Mesenchymal stem cell (in vitro differentiated cells and primary cell): ENCODE measurements at regions not wholly inside any gene's neighbourhood (a gene's known extent, or its start where the extent isn't known, plus 50 kb on each side); places are given as distances from the start of the nearest gene placed in this dataset.

ENCODE experiments used
- DNase-seq: peaks from one replicate; pipeline ENCODE4 v3.0.0-alpha.2; 2013
- H2AFZ ChIP-seq: one replicate; pipeline ENCODE4 v1.6.1; 2013; ENCODE audit warnings: low read depth, mild to moderate bottlenecking, control low read depth, inconsistent platforms, low read length, moderate library complexity
- H2AK5ac ChIP-seq: 2 replicates; pipeline ENCODE4 v1.6.1; 2013; ENCODE audit warnings: low read length, moderate library complexity, mild to moderate bottlenecking, inconsistent platforms; ENCODE audit not compliant: severe bottlenecking
- H2BK120ac ChIP-seq: one replicate; pipeline ENCODE4 v1.6.1; 2013; ENCODE audit warnings: low read depth, mild to moderate bottlenecking, inconsistent platforms, low read length, moderate library complexity
- H2BK12ac ChIP-seq, 2 experiments: one replicate each; pipeline ENCODE4 v1.6.1; 2013; ENCODE audit warnings: inconsistent platforms in 2 of 2, low read length in 2 of 2, mild to moderate bottlenecking in 2 of 2, moderate library complexity in 2 of 2, control low read depth in 1 of 2
- H2BK15ac ChIP-seq: one replicate; pipeline ENCODE4 v1.6.1; 2013; ENCODE audit warnings: mild to moderate bottlenecking, low read depth, inconsistent platforms; ENCODE audit not compliant: poor library complexity, severe bottlenecking
- H2BK5ac ChIP-seq: 2 replicates; pipeline ENCODE4 v1.6.1; 2013; ENCODE audit warnings: low read depth, mild to moderate bottlenecking, low read length, control low read depth, inconsistent platforms; ENCODE audit not compliant: poor library complexity, severe bottlenecking
- H3K14ac ChIP-seq, 2 experiments: one replicate each; pipeline ENCODE4 v1.6.1; 2013; ENCODE audit warnings: inconsistent platforms in 2 of 2, low read length in 2 of 2, control low read depth in 1 of 2, mild to moderate bottlenecking in 1 of 2, moderate library complexity in 1 of 2
- H3K18ac ChIP-seq, 2 experiments: one replicate each; pipeline ENCODE4 v1.6.1; 2013; ENCODE audit warnings: inconsistent platforms in 2 of 2, low read length in 2 of 2, control low read depth in 1 of 2, low read depth in 1 of 2, mild to moderate bottlenecking in 1 of 2
- H3K23ac ChIP-seq, 2 experiments: one replicate each; pipeline ENCODE4 v1.6.1; 2013; ENCODE audit warnings: inconsistent platforms in 2 of 2, low read length in 2 of 2, mild to moderate bottlenecking in 2 of 2, moderate library complexity in 2 of 2, control low read depth in 1 of 2
- H3K27ac ChIP-seq: 2 replicates; pipeline ENCODE4 v1.5.1; 2013; ENCODE audit warnings: mild to moderate bottlenecking, moderate library complexity, low read length, control low read depth, inconsistent platforms; ENCODE audit not compliant: poor library complexity, severe bottlenecking
- H3K27me3 ChIP-seq, 2 experiments: 2 replicates each; pipeline versions ENCODE4 v1.6.1 to v1.7.0; 2013; ENCODE audit warnings: low read length in 2 of 2, mild to moderate bottlenecking in 2 of 2, moderate library complexity in 2 of 2, control low read depth in 1 of 2, inconsistent platforms in 1 of 2; ENCODE audit not compliant: control insufficient read depth in 1 of 2, insufficient read depth in 1 of 2
- H3K36me3 ChIP-seq, 2 experiments: 2 replicates each; pipeline versions ENCODE4 v1.6.1 to v1.7.0; 2013; ENCODE audit warnings: low read length in 2 of 2, control low read depth in 1 of 2, inconsistent platforms in 1 of 2, low read depth in 1 of 2, mild to moderate bottlenecking in 1 of 2; ENCODE audit not compliant: insufficient read depth in 2 of 2, control insufficient read depth in 1 of 2
- H3K4ac ChIP-seq, 2 experiments: one replicate each; pipeline ENCODE4 v1.6.1; 2013; ENCODE audit warnings: inconsistent platforms in 2 of 2, low read length in 2 of 2, mild to moderate bottlenecking in 2 of 2, moderate library complexity in 2 of 2, control low read depth in 1 of 2, low read depth in 1 of 2
- H3K4me1 ChIP-seq: 2 replicates; pipeline ENCODE4 v1.6.1; 2013; ENCODE audit warnings: low read depth, low read length, control low read depth; ENCODE audit not compliant: control insufficient read depth, insufficient read depth
- H3K4me2 ChIP-seq: 2 replicates; pipeline ENCODE4 v1.6.1; 2013; ENCODE audit warnings: low read length, mild to moderate bottlenecking, inconsistent platforms; ENCODE audit not compliant: poor library complexity, severe bottlenecking
- H3K4me3 ChIP-seq, 2 experiments: 2 replicates each; pipeline versions ENCODE4 v1.5.1 to v1.7.0; 2013; ENCODE audit warnings: low read length in 2 of 2, mild to moderate bottlenecking in 2 of 2, control low read depth in 1 of 2, low read depth in 1 of 2; ENCODE audit not compliant: insufficient read depth in 1 of 2
- H3K79me1 ChIP-seq: replicated peaks from 2 replicates; pipeline ENCODE4 v1.6.1; 2013; ENCODE audit warnings: mild to moderate bottlenecking, control low read depth, low read length, inconsistent platforms; ENCODE audit not compliant: poor library complexity, severe bottlenecking
- H3K9ac ChIP-seq: 2 replicates; pipeline ENCODE4 v1.7.0; 2013; ENCODE audit warnings: mild to moderate bottlenecking, low read length, moderate library complexity
- H3K9me3 ChIP-seq: 2 replicates; pipeline ENCODE4 v1.7.0; 2013; ENCODE audit warnings: mild to moderate bottlenecking, low read length; ENCODE audit not compliant: control insufficient read depth
- H4K8ac ChIP-seq: one replicate; pipeline ENCODE4 v1.6.1; 2013; ENCODE audit warnings: inconsistent platforms, mild to moderate bottlenecking, low read length, moderate library complexity
- H4K91ac ChIP-seq: one replicate; pipeline ENCODE4 v1.6.1; 2013; ENCODE audit warnings: mild to moderate bottlenecking, low read length, inconsistent platforms
- WGBS: methylation state at CpG from one replicate; pipeline ENCODE4 v1.1.7; 2013; ENCODE audit warnings: mixed read lengths; 5-methylcytosine and 5-hydroxymethylcytosine counted together

DNA sequence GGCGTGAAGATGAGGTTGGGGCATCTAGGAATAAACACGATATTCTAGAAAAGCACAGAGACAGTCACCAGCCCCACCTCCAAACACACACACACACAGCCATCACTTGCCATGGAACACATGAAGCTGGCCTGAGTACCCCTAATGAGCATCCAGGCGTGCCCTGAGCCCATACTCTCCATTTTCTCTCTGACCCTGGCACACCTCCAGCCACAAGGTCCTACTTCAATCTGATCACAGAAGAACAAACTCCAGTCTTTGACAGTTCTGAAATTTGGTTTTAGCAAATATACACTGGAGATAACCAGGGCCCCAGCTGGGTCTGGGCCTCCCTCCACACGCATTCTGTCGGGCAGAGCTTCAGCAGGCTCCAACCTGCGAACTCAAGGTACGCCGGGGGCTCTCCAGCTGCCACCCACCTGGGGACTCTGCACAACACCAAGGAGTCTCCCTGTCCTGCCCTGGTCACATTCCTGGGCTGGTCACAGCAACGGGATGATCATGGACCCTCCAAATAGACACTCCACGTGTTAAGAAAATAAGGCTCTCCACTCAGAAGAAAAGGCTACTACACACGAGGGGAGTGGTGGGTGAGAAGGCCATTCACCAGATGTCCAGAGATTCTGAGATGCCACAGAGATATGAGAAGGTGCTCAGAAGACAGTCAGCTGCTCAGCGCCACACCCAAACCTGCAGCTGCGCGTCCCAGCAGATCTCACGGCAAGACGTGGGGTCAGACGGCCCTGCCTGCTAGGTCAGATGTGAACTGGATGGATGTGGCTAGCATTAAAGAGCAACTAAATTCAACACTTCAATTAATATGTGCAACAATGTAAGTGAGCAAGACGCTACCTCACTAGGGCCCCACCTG, 57.0 kb upstream of the PNMA1 start:
- Histone ChIP-seq H3K36me3 (peaks cover 0 to 6% of the 10 kb centered on the region in 2 experiments), H4K8ac (no peak overlapping the region)
- DNase-seq, result no peak

GRCh38 chr14:73768107-73768506, 53.9 kb upstream of the PNMA1 start:
- no peak overlapping the region for H3K18ac ChIP-seq
- H2AK5ac ChIP-seq, result no peak overlapping the region
- no peak overlapping the region for H3K14ac ChIP-seq
- H3K79me1 ChIP-seq, result peaks cover 9% of the 10 kb centered on the region
- peaks cover 28% of the 10 kb centered on the region for H3K4me1 ChIP-seq
- no CpG with 5 or more reads among the region's 4 CpGs for WGBS
- H3K27ac ChIP-seq, result no peak overlapping the region
- H3K9me3 ChIP-seq, result no peaks in the 10 kb centered on the region
- no peak overlapping the region for H3K9ac ChIP-seq
- no peak overlapping the region for H2AFZ ChIP-seq
- no peak overlapping the region for H4K8ac ChIP-seq
- H2BK15ac ChIP-seq, result no peak overlapping the region
- no peak for DNase-seq
- no peak overlapping the region for H2BK120ac ChIP-seq
- H3K27me3 ChIP-seq, result no peaks in the 10 kb centered on the region
- H3K23ac ChIP-seq, result no peak overlapping the region
- no peak overlapping the region for H3K4me2 ChIP-seq
- no peak overlapping the region for H2BK5ac ChIP-seq
- no peak overlapping the region for H2BK12ac ChIP-seq
- H3K4me3 ChIP-seq, result no peak overlapping the region
- no peak overlapping the region for H3K4ac ChIP-seq
- no peak overlapping the region for H4K91ac ChIP-seq
- peaks cover 0 to 8% of the 10 kb centered on the region in 2 experiments for H3K36me3 ChIP-seq

More for the DNA sequence above, 57.0 kb upstream of the PNMA1 start:
- Histone ChIP-seq H3K4ac (no peak overlapping the region), H3K14ac (peak overlapping the region in 1 of 2 experiments; percentile 8), H2AK5ac (peak overlapping the region; percentile 2), H3K27ac (peak overlapping the region; percentile 71), H2BK120ac (no peak overlapping the region), H2BK12ac (peak overlapping the region in 1 of 2 experiments; percentile 38), H3K9ac (no peak overlapping the region), H3K9me3 (no peaks in the 10 kb centered on the region), H2BK5ac (no peak overlapping the region), H2AFZ (no peak overlapping the region), H3K79me1 (peaks cover 8% of the 10 kb centered on the region), H3K4me1 (peaks cover 33% of the 10 kb centered on the region), H2BK15ac (no peak overlapping the region), H3K4me2 (no peak overlapping the region), H3K18ac (peak overlapping the region in 1 of 2 experiments; percentile 48), H4K91ac (no peak overlapping the region), H3K4me3 (no peak overlapping the region), H3K27me3 (no peaks in the 10 kb centered on the region), H3K23ac (no peak overlapping the region)
- 88% methylated on average over 14 of the region's 18 CpGs for WGBS

- Histone ChIP-seq H2BK12ac (peak overlapping the region; percentile 9 to 43), H4K8ac (no peak overlapping the region), H2AFZ (no peak overlapping the region), H2BK5ac (no peak overlapping the region), H3K27me3 (no peaks in the 10 kb centered on the region), H3K4me3 (no peak overlapping the region), H3K18ac (no peak overlapping the region), H2AK5ac (peak overlapping the region; percentile 30), H3K36me3 (peaks cover 0 to 3% of the 10 kb centered on the region in 2 experiments), H2BK15ac (no peak overlapping the region), H3K27ac (no peak overlapping the region), H3K23ac (no peak overlapping the region), H3K4me1 (peaks cover 35% of the 10 kb centered on the region), H2BK120ac (no peak overlapping the region), H3K14ac (no peak overlapping the region), H4K91ac (no peak overlapping the region), H3K4me2 (no peak overlapping the region), H3K9me3 (no peaks in the 10 kb centered on the region), H3K9ac (no peak overlapping the region), H3K4ac (peak overlapping the region in 1 of 2 experiments; percentile 6), H3K79me1 (peaks cover 9% of the 10 kb centered on the region)
- WGBS, result 83% methylated on average over 8 of the region's 8 CpGs
- peak; percentile 61 for DNase-seq
Measured at GRCh38 chr14:73764406-73765280, 50.5 kb upstream of the PNMA1 start.
